Panc1 (cell line): ENCODE measurements at regions not wholly inside any gene's neighbourhood (a gene's known extent, or its start where the extent isn't known, plus 50 kb on each side); places are given as distances from the start of the nearest gene placed in this dataset.

Experiments
- CTCF ChIP-seq: fragments of 450-650 bp; IDR thresholded peaks from 2 replicates; pipeline ENCODE4 v1.5.1; 2017; ENCODE audit warnings: mild to moderate bottlenecking
- SIN3A ChIP-seq: IDR thresholded peaks from 2 replicates; pipeline ENCODE4 v1.6.1; 2012; ENCODE audit warnings: low read depth, mild to moderate bottlenecking, low read length, moderate library complexity, borderline replicate concordance; ENCODE audit not compliant: insufficient read depth
- TF ChIP-seq, protein P1 (sequence below), 2 experiments: IDR thresholded peaks; 2 replicates each; pipeline ENCODE4 v1.6.1; 2011 to 2012; ENCODE audit warnings: low read depth in 2 of 2, control low read depth in 1 of 2, low read length in 1 of 2, mild to moderate bottlenecking in 1 of 2, moderate library complexity in 1 of 2; ENCODE audit not compliant: insufficient read depth in 1 of 2

DNA sequence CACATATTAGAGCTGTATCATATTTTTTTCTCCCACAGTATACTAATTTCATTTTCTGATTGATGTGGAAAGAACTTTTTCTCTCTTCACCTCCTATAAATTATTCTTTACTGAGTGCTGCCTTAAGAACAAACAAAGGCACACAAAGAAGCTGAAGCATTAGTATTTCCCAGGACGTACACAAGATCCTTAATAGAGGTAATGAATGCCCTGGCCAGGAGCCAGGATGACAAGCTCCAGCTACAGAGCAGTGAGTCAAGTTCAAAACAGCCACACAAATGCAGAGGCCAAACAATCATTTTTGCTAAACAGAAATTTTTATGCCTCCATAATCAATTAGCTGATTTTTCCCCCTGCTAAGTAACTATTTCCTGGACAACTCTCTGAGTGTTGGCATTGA is 639.6 kb downstream of the EPHA7 start:
- TF ChIP-seq CTCF = no peak
- TF ChIP-seq, protein P1, sequence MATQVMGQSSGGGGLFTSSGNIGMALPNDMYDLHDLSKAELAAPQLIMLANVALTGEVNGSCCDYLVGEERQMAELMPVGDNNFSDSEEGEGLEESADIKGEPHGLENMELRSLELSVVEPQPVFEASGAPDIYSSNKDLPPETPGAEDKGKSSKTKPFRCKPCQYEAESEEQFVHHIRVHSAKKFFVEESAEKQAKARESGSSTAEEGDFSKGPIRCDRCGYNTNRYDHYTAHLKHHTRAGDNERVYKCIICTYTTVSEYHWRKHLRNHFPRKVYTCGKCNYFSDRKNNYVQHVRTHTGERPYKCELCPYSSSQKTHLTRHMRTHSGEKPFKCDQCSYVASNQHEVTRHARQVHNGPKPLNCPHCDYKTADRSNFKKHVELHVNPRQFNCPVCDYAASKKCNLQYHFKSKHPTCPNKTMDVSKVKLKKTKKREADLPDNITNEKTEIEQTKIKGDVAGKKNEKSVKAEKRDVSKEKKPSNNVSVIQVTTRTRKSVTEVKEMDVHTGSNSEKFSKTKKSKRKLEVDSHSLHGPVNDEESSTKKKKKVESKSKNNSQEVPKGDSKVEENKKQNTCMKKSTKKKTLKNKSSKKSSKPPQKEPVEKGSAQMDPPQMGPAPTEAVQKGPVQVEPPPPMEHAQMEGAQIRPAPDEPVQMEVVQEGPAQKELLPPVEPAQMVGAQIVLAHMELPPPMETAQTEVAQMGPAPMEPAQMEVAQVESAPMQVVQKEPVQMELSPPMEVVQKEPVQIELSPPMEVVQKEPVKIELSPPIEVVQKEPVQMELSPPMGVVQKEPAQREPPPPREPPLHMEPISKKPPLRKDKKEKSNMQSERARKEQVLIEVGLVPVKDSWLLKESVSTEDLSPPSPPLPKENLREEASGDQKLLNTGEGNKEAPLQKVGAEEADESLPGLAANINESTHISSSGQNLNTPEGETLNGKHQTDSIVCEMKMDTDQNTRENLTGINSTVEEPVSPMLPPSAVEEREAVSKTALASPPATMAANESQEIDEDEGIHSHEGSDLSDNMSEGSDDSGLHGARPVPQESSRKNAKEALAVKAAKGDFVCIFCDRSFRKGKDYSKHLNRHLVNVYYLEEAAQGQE (IDR thresholded peaks at IDR 0.05; ENCODE audit: insufficient read depth in 1 of 2, low read depth in 2 of 2, low read length in 1 of 2) = no peak
- no peak for TF ChIP-seq SIN3A
